Amniotic epithelial cell (primary cell): ENCODE measurements at regions not wholly inside any gene's neighbourhood (a gene's known extent, or its start where the extent isn't known, plus 50 kb on each side); places are given as distances from the start of the nearest gene placed in this dataset.
A peak's percentile ranks its signal among the peaks of the same experiment; 100 is the strongest.
"Not testable (repeated sequence)": the region's sequence is repeated elsewhere in the genome, so short reads cannot be mapped to it uniquely, and the experiment has no call there.

Experiments used
- DNase-seq: peaks from one replicate; pipeline ENCODE4 v3.0.0-alpha.2; 2010; ENCODE audit warnings: low read depth

GRCh38 chr1:25131794-25132193, 100.5 kb downstream of the SYF2 start:
- DNase-seq: no peak

- no peak for DNase-seq
Observed at GRCh38 chr1:25130895-25131294, 101.4 kb downstream of the SYF2 start.

GRCh38 chr1:25129380-25129779, 102.9 kb downstream of the SYF2 start:
- no peak for DNase-seq

- DNase-seq: no peak
Observed at GRCh38 chr1:25128121-25128621, 104.1 kb downstream of the SYF2 start.

- DNase-seq: peak; percentile 30
Observed at GRCh38 chr1:25126562-25126961, 105.7 kb downstream of the SYF2 start.

- peak; percentile 10 for DNase-seq
Observed at GRCh38 chr1:25123551-25123950, 108.8 kb downstream of the SYF2 start.

- DNase-seq: no peak
Observed at GRCh38 chr1:25122747-25123146, 109.6 kb downstream of the SYF2 start.

- no peak for DNase-seq
Observed at GRCh38 chr1:25120281-25120680, 112.0 kb downstream of the SYF2 start.

GRCh38 chr1:25118546-25118945, 113.8 kb downstream of the SYF2 start:
- DNase-seq: no peak

GRCh38 chr1:25117233-25117823, 115.0 kb downstream of the SYF2 start:
- no peak for DNase-seq

- DNase-seq: no peak
Observed at GRCh38 chr1:25116832-25117231, 115.5 kb downstream of the SYF2 start.

- not testable (repeated sequence) for DNase-seq
Observed at GRCh38 chr1:25116117-25116516, 116.2 kb downstream of the SYF2 start.

GRCh38 chr1:25113731-25114130, 118.6 kb downstream of the SYF2 start:
- no peak for DNase-seq

- DNase-seq: no peak
Observed at GRCh38 chr1:25113086-25113485, 119.2 kb downstream of the SYF2 start.

- DNase-seq: no peak
Observed at GRCh38 chr1:25112400-25112799, 119.9 kb downstream of the SYF2 start.

GRCh38 chr1:25111706-25112105, 120.6 kb downstream of the SYF2 start:
- DNase-seq: no peak

GRCh38 chr1:25110485-25110884, 121.8 kb downstream of the SYF2 start:
- no peak for DNase-seq

- DNase-seq: no peak
Observed at GRCh38 chr1:25110036-25110435, 122.3 kb downstream of the SYF2 start.

- DNase-seq: no peak
Observed at GRCh38 chr1:25109531-25109951, 122.8 kb downstream of the SYF2 start.

GRCh38 chr1:25107643-25108010, 124.7 kb downstream of the SYF2 start:
- DNase-seq: peak; percentile 48

- DNase-seq: no peak
Observed at GRCh38 chr1:25106976-25107642, 125.2 kb downstream of the SYF2 start.

- no peak for DNase-seq
Observed at GRCh38 chr1:25106352-25106751, 126.0 kb downstream of the SYF2 start.

GRCh38 chr1:25105836-25106235, 126.5 kb downstream of the SYF2 start:
- DNase-seq: no peak
